SKM-1 treated with dmso at 0.1 percent for 144 hours (cell line): ENCODE measurements at regions not wholly inside any gene's neighbourhood (a gene's known extent, or its start where the extent isn't known, plus 50 kb on each side); places are given as distances from the start of the nearest gene placed in this dataset.

Source experiments
- DNase-seq: peaks from one replicate; lab custom pipeline; 2025; ENCODE audit not compliant: unreplicated experiment; lab: John Stamatoyannopoulos, UW

DNA sequence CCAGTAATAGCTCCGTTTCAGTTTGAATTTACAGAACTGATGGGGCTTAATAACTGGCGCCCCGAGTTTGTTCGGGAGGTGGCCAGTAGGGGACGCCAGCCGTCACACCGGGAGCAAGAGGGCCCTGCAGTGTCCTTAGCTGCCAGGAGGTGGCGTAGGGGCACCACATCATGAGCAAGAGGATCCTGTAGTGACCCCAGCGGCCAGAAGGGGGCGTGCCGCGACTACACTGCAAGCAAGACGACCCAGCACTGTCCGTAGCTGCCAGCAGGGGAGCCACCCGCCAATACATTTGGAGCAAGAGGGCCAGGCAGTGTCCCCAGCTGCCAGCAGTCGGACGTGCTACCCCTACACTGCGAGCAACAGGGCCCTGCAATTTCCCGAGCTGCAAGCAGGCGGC, 663.7 kb upstream of the B3GAT1 start:
- no peak for DNase-seq

DNA sequence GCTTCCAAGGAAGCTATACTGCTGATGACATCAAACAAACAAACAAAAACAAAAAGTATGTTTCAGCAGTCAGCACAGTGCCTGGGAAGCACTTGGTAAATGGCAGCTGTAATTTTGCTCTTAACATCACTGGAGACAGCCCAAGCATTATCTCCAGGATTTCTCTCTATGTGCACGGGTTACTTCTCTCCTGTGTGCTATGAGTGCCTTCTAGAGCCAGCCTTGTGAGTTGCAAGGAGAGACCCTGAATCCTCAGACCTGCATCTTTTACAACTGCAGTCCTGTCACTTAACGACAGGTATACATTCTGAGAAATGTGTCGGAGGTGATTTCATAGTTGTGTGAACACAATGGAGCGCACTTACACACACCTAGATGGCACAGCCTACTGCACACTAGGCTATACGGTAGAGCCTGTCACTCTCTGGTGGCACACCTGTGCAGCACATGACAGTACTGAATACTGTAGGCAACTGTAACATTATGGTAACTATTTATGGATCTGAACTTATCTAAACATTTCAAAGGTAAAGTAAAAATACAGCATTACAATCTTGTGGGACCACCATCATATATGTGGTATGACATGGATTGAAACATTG, 662.5 kb upstream of the B3GAT1 start:
- no peak for DNase-seq

DNA sequence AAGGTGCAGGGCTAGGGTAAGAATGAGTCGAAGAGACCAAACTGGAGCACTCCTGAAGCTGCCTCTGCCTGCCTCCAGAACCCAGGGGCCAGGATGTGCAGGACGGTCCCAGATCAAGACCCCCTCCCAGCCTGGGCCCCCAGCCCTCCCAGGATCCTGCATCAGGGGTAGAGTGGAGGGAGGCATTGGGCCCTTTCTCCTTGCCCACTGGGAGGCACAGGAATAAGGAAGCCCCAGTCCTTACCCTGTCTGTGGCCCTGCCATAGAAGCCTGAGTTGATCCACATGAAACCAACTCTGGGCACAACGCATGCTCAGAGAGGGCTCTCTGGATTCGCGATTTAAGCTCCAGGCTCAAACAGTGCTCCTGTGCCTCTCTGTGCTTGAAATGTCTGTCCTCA, 661.8 kb upstream of the B3GAT1 start:
- no peak for DNase-seq

DNA sequence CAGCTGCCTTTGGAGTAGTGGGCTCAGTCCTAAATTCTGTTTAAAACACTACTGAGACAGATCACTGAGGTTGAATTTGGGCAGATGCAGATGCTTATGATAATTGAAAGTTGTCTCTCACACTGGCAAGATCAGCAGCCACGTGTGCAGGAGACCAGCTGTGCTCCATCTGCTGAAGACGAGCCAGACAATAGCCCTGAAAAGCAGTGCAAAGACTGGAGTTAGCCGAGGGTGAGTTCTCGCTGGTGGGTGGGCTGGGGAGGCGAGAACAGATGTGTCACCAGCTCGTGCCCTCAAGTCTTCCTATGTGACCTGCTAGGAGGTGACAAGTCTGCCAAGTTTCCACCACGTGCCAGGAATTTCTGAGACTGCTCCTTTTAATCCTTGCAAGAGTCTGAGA, 661.3 kb upstream of the B3GAT1 start:
- no peak for DNase-seq

DNA sequence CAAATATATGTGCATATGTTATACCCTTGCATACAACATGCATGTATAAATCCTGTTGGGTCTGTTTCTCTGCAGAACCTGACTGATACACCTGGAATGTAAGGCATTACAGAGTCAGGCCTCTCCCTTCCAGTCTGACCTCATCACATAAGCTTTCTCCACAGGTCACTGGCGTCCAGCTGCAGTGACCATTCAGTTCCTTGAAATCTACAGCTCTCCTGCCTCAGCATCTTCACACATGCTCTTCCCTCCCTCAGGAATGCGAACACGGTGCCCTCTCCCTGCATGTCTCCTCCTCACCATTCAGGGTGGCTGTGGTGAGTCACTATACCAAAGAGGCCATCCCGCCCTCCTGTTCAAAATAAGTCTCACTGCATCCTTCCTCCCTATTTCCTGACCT, 657.8 kb upstream of the B3GAT1 start:
- no peak for DNase-seq

DNA sequence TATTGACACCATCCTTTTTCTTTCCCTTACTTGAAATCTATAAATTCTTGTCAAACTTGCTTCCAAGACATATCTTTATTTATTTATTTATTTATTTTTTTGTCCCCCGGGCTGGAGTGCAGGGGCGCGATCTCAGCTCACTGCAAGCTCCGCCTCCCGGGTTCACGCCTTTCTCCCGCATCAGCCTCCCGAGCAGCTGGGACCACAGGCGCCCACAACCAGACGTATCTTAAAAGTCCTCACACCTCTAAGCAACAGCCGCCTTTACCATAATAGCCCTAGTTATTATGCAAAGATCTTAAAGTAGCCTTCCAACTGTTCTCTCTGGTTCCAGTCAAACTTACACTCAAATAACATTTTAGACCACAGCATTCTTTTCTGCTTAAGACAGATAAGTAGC, 657.0 kb upstream of the B3GAT1 start:
- no peak for DNase-seq

GRCh38 chr11:135062994-135063393, 651.0 kb upstream of the B3GAT1 start:
- no peak for DNase-seq

DNA sequence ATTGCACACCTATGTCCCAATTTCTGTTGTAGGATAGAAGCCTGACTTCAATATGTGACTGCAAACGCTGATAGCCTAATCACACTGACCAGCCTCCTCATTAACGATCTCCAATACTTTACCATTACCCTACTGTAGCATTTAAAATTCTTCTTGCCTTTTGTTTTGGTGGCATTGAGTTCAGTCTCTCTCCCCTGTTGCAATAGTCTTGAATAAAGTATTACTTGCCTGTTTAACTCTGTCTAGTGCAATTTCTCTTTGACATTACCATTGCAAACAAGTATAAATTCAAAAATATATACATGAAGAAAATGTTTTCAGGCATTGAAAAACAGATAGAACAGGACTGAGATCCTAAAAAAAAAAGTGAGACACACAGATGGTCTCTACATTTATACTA, 649.1 kb upstream of the B3GAT1 start:
- no peak for DNase-seq

GRCh38 chr11:135046986-135047385, 634.9 kb upstream of the B3GAT1 start:
- DNase-seq, result no peak

GRCh38 chr11:135046556-135046955, 634.5 kb upstream of the B3GAT1 start:
- DNase-seq, result no peak

DNA sequence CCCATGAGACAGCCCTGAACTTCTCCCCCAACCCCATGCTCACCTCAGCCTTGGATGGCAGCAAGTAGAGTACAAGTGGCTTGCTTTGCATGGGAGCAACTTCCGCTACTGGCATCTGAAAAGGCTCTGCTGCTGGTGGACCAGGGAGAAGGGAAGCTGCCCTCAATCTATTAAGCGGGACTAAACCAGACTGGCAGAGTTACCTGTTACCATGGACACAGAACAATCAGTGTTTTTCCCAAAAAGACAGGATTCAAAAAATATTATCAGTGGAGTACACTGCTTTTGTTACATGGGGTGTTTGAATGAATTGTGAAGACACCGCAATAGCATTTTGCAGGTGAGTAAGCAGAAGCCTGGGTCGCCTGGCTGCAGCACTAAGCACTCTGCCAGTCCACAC, 631.4 kb upstream of the B3GAT1 start:
- DNase-seq, result no peak

DNA sequence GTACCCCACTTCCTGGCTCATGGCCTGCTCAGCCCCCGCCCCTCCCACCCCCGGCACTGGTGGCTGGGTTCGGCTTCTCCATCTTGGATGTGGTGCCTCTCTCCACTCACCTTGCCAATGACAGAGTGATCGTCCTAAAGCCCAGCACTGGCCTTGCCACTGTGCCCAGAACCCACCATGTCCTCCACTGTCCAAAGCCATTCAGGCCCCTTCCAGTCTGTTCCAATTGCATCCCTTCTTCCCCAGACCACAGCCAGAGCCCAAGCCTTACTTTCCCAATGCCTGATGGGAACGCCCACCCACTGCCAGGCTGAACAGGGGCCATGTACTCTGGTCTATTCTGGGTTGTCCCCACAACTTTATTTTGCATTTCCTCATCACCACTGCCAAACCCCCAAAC, 625.8 kb upstream of the B3GAT1 start:
- DNase-seq, result no peak

GRCh38 chr11:135036488-135037297, 624.7 kb upstream of the B3GAT1 start:
- no peak for DNase-seq

DNA sequence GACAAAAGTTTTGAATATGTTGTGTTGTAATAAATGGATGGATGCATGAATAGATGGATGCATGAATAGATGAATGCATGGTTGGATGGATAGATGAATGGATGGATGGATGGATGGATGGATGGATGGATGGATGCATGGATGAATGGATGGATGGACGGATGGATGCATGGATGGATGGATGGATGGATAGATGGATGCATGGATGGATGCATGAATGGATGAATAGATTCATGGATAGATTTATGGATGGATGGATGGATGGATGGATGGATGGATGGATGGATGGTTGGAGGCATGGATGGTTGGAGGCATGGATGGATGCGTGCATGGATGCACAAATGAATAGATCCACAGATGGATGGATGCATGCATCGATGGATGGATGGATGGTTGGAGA, 623.2 kb upstream of the B3GAT1 start:
- no peak for DNase-seq

DNA sequence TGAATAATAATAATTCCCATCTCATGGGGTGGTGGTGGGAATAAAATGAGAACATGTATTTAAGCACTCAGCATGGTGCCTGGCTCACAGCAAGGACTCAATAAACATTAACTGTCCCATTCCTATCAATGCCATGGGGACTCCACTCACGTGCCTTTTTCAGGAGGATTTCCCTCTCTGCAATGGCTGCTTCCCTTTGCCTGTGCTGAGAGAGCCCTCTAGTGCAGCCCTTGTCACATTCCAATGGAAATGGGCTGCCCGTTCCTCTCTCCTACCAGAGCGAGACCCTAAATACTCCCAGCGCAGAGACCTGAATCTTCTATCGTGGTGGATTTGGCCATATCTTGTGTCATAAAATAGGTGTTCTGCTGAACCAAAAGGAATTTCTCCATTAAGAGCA, 621.5 kb upstream of the B3GAT1 start:
- no peak for DNase-seq

DNA sequence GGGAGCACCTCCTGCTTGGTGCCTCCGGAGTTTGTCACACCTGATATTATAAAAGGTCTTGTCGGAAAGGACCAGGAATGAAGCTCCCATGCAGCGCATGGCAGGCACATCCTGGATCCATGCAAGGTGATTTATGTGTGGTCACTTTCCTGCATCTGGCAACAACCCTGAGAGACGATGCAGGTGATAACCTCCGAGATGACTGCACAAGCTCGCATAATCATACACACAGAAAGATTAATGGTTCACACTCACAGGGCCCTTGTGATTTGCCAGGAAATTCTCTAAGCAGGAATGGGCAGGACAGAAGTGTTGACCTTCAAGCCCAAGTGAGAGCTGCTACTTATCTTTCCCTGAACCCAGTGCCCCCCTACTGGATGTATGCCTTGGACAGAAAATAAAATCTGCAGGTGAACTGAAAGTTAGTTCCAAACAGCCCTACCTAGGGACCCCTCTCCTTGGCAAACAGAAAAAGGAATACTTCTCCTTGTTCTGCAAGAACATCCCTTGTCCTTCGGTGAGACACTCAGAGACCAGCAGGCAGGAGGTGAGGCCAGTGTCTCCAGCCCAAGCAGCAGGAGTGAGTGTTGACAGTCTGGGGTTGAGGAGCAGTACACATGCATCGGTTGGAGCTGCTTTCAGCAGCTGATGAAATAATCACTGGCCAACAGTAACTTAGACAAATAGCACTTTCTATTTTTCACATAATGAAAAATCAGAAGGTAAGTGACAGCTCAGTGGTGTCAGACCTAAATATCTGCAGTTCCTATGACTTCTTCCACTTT, 619.4 kb upstream of the B3GAT1 start:
- no peak for DNase-seq

DNA sequence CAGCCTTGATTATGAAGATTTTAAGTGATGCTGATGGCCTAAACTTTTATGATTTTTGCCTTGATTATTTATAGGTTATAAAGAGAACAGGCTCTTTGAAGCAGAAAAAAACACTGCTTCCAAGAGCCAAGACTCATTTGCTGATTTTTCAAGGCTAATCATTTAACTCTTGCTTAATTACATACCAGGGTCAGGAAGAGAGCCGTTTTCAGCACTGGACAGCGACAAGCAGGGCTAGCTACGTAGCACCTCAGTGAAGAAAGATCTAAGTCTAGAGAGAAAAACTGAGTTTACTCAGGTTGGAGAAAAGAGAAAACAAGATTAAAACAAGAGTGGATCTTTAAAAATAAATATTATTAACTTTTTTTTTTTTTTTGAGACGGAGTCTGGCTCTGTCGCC, 615.4 kb upstream of the B3GAT1 start:
- DNase-seq, result no peak

DNA sequence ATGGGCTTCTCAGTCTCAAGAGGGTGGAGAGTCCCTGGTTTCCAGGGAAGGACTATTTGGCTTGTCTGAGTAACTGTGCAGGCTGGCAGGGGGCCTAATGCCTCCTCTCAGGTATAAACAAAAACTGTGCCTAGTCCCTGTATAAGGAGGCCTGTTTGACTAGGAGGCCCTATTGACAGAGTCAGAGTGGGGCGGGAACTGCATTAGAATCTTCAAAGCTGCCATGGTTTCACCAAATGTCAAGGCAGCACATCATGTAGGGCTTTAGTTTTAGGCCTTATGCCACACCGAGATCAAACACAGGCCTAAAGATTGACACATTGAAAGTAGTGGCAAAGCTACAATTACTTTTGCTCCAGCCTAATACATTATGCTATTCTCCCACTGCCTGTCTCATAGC, 611.5 kb upstream of the B3GAT1 start:
- no peak for DNase-seq

- DNase-seq, result no peak
Observed at GRCh38 chr11:135022454-135022853, 610.4 kb upstream of the B3GAT1 start.

DNA sequence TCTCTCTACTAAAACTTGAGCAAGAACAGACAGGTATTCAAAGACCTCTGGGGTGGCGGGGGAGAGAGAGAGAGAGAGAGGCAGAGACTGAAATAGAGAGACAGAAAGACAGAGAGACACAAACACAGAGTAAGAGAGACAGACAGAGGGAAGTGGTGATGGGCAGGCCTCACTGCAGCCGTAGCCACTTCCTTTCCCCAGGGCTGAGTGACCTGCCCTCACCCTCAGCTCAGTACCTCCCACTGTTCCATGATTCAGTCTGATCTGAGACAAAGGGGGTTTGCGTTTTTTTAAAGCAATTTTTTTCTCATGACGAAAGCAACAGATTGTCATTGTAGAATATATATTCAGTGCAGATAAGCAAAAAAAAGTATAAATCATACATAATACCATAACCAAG, 607.9 kb upstream of the B3GAT1 start:
- DNase-seq, result no peak

DNA sequence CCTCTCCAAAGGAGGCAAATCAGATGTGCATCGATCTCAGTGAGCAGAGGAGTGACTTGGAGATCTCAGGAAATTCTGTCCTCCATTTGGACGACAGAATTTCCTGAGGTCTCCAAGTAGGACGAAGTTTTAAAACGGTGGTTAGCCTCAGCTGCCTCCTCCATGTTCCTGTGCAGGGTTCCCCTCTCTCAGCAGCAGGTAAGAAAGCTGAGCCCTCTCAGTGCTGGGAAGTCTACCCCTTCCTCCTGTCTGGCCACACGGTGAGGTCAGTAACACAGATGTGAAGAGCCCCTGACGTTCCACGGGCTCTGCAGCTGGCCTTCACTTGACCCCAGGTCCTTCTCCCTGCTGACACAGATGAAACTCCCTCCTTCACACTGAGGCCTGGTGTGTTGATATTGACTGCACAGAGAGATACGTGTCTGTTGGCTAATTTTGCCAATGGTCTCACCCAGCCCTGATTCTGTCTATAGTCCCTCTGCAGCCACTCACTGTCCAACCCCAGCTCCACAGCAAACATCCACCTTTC, 607.4 kb upstream of the B3GAT1 start:
- DNase-seq, result no peak

DNA sequence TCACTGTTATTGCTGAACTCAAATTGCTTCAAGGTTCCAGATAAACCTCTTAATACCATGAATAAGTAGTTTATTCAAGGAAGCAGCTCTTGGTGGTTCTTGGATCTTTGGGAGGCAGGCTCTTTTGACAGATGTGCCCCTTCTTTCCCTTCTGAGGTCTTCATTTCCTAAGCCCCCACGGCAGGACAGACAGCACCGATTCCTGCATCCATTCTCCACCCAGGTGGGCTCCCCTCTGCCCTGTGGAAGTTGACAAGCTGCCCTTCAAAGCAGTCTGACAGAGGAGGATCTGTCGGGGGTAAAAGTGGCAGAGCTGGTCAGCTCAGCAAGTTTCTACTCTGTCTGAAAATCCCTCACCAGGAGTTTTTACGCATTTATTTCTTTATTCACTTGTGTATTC, 605.3 kb upstream of the B3GAT1 start:
- no peak for DNase-seq
